ENCODE measurements at regions not wholly inside any gene's neighbourhood (a gene's known extent, or its start where the extent isn't known, plus 50 kb on each side); places are given as distances from the start of the nearest gene placed in this dataset.

GRCh38 chr20:50367104-50367674, 143.0 kb upstream of the PTPN1 start:
- TF ChIP-seq CTCF (IDR thresholded peaks at IDR 0.05 in 4 of 5, conservative IDR thresholded peaks at IDR 0.05 in 1 of 5) (no peak), POLR2A (IDR thresholded peaks at IDR 0.05) (no peak)

Measured in gastrocnemius medialis (tissue), 4 donors.